ENCODE measurements at regions not wholly inside any gene's neighbourhood (a gene's known extent, or its start where the extent isn't known, plus 50 kb on each side); places are given as distances from the start of the nearest gene placed in this dataset.

- TF ChIP-seq CTCF (conservative IDR thresholded peaks at IDR 0.05; ENCODE audit: low read length) (peak; percentile 74), EZH2phosphoT487 (IDR thresholded peaks at IDR 0.05; ENCODE audit: borderline replicate concordance, low read depth, low read length) (no peak)
These were observed 173.5 kb upstream of the LSM14A start for GRCh38 chr19:33998739-33999345.

Measured in OCI-LY7 (cell line).